Mesothelial cell of epicardium (in vitro differentiated cells): ENCODE measurements at regions not wholly inside any gene's neighbourhood (a gene's known extent, or its start where the extent isn't known, plus 50 kb on each side); places are given as distances from the start of the nearest gene placed in this dataset.
"Not testable (repeated sequence)": the region's sequence is repeated elsewhere in the genome, so short reads cannot be mapped to it uniquely, and the experiment has no call there.

Source experiments
- DNase-seq, 2 experiments: peaks; one replicate each; pipeline ENCODE4 v3.0.0; 2021; ENCODE audit warnings: low spot score in 2 of 2; ENCODE audit not compliant: unreplicated experiment in 2 of 2
- H3K27ac Mint-ChIP-seq: 2 replicates; pipeline ENCODE4 v1.8.0; 2021; ENCODE audit warnings: mixed read lengths
- H3K27me3 Mint-ChIP-seq: 2 replicates; pipeline ENCODE4 v1.8.0; 2021; ENCODE audit warnings: low read depth, mixed read lengths
- H3K36me3 Mint-ChIP-seq: 2 replicates; pipeline ENCODE4 v1.8.0; 2021; ENCODE audit warnings: mixed read lengths
- H3K4me1 Mint-ChIP-seq: 2 replicates; pipeline ENCODE4 v1.8.0; 2021; ENCODE audit warnings: mixed read lengths
- H3K4me3 Mint-ChIP-seq: 2 replicates; pipeline ENCODE4 v1.8.0; 2021; ENCODE audit warnings: mild to moderate bottlenecking, moderate library complexity, mixed read lengths
- H3K9me3 Mint-ChIP-seq: 2 replicates; pipeline ENCODE4 v1.8.0; 2021; ENCODE audit warnings: mixed read lengths
- TF ChIP-seq, protein P1 (sequence below): fragments of 200-600 bp; sonication (generic); IDR thresholded peaks from one replicate; pipeline ENCODE4 v1.5.0; 2021; ENCODE audit warnings: antibody characterized with exemption; ENCODE audit not compliant: unreplicated experiment

DNA sequence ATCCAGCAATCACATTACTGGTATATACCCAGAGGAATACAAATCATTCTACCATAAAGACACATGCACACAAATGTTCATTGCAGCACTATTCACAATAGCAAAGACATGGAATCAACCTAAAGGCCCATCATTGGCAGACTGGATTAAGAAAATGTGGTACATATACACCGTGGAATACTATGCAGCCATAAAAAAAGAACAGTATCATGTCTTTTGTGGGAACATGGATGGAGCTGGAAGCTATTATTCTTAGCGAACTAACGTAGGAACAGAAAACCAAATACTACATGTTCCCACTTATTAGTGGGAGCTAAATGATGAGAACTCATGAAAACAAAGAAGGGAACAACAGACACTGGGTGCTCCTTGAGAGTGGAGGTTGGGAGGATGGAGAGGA lies 60.9 kb downstream of the PGRMC1 start:
- H3K27me3 Mint-ChIP-seq, H3K4me3 Mint-ChIP-seq, H3K27ac Mint-ChIP-seq, H3K4me1 Mint-ChIP-seq, DNase-seq, H3K36me3 Mint-ChIP-seq: not testable (repeated sequence)
- peaks cover 42% of the 10 kb centered on the region for H3K9me3 Mint-ChIP-seq

DNA sequence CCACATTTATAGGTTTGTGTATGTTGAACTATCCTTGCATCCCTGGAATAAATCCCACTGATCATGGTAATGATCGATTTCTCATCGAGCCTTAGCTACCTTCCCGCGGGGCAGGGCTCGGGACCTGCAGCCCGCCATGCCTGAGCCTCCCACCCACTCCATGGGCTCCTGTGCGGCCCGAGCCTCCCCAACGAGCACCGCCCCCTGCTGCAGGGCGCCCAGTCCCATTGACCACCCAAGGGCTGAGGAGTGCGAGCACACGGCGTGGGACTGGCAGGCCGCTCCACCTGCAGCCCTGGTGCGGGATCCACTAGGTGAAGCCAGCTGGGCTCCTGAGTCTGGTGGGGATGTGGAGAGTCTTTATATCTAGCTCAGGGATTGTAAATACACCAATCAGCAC lies 63.7 kb downstream of the PGRMC1 start:
- H3K27me3 Mint-ChIP-seq, DNase-seq, H3K27ac Mint-ChIP-seq, H3K4me3 Mint-ChIP-seq, H3K4me1 Mint-ChIP-seq, H3K36me3 Mint-ChIP-seq: not testable (repeated sequence)
- H3K9me3 Mint-ChIP-seq, result peaks cover 44% of the 10 kb centered on the region

DNA sequence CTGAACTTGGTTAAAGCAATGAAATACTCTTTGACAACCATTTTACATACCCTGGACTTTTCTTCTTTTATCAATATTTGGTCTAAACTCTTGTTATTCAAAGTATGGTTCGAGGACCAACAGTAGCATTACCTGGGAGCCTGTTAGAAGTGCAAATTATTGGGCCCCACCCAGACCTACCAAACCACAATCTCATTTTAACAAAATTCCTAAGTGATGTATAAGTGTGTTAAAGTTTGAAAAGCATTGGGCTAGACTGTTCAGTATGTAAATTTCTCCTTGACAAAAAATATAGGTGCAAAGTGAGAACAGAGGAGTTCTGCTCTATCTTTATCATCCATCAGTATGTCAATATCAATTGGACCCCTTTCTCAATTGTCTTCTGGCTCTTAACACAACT lies 67.1 kb downstream of the PGRMC1 start:
- TF ChIP-seq, protein P1, sequence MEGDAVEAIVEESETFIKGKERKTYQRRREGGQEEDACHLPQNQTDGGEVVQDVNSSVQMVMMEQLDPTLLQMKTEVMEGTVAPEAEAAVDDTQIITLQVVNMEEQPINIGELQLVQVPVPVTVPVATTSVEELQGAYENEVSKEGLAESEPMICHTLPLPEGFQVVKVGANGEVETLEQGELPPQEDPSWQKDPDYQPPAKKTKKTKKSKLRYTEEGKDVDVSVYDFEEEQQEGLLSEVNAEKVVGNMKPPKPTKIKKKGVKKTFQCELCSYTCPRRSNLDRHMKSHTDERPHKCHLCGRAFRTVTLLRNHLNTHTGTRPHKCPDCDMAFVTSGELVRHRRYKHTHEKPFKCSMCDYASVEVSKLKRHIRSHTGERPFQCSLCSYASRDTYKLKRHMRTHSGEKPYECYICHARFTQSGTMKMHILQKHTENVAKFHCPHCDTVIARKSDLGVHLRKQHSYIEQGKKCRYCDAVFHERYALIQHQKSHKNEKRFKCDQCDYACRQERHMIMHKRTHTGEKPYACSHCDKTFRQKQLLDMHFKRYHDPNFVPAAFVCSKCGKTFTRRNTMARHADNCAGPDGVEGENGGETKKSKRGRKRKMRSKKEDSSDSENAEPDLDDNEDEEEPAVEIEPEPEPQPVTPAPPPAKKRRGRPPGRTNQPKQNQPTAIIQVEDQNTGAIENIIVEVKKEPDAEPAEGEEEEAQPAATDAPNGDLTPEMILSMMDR, result no peak

DNA sequence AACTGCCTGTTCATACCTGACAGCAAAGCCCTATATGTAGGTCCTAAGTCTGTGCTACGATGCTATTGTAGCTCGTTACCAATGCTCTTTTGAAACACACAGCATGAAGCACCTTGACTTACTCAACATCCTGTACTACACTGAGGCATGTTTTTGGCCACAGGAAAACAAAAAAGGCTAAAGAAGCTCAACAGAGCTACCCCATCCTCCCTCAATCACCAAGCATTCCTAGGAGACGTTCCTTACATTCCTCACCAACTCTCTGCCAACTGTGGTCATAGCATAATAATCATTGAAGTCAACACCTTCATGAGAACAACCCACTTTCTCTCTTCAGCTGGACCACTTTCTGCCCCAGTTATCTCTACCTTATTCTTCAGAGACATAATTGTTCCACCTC lies 73.7 kb upstream of the SLC25A43 start:
- H3K27ac Mint-ChIP-seq, result no peak overlapping the region
- H3K4me3 Mint-ChIP-seq, result no peak overlapping the region
- peaks cover 58% of the 10 kb centered on the region for H3K9me3 Mint-ChIP-seq
- no peaks in the 10 kb centered on the region for H3K36me3 Mint-ChIP-seq
- no peaks in the 10 kb centered on the region for H3K4me1 Mint-ChIP-seq
- no peak for DNase-seq
- TF ChIP-seq, protein P1, result no peak
- no peaks in the 10 kb centered on the region for H3K27me3 Mint-ChIP-seq

More for the DNA sequence above, 67.1 kb downstream of the PGRMC1 start:
- no peak for DNase-seq
- Mint-ChIP-seq H3K4me3 (no peak overlapping the region), H3K4me1 (peaks cover 2% of the 10 kb centered on the region), H3K36me3 (no peaks in the 10 kb centered on the region), H3K27me3 (no peaks in the 10 kb centered on the region), H3K27ac (no peak overlapping the region), H3K9me3 (peaks cover 24% of the 10 kb centered on the region)

DNA sequence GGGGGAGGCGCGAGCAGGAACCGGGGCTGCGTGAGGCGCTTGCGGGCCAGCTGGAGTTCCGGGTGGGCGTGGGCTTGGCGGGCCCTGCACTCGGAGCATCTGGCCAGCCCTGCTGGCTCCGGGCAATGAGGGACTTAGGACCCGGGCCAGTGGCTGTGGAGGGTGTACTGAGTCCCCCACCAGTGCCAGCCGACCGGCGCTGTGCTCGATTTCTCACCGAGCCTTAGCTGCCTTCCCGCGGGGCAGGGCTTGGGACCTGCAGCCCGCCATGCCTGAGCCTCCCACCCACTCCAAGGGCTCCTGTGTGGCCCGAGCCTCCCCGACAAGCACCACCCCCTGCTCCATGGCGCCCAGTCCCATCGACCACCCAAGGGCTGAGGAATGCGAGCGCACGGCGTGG lies 67.3 kb upstream of the SLC25A43 start:
- H3K4me3 Mint-ChIP-seq, DNase-seq, H3K4me1 Mint-ChIP-seq, H3K36me3 Mint-ChIP-seq, H3K27ac Mint-ChIP-seq, H3K27me3 Mint-ChIP-seq: not testable (repeated sequence)
- peaks cover 40% of the 10 kb centered on the region for H3K9me3 Mint-ChIP-seq

DNA sequence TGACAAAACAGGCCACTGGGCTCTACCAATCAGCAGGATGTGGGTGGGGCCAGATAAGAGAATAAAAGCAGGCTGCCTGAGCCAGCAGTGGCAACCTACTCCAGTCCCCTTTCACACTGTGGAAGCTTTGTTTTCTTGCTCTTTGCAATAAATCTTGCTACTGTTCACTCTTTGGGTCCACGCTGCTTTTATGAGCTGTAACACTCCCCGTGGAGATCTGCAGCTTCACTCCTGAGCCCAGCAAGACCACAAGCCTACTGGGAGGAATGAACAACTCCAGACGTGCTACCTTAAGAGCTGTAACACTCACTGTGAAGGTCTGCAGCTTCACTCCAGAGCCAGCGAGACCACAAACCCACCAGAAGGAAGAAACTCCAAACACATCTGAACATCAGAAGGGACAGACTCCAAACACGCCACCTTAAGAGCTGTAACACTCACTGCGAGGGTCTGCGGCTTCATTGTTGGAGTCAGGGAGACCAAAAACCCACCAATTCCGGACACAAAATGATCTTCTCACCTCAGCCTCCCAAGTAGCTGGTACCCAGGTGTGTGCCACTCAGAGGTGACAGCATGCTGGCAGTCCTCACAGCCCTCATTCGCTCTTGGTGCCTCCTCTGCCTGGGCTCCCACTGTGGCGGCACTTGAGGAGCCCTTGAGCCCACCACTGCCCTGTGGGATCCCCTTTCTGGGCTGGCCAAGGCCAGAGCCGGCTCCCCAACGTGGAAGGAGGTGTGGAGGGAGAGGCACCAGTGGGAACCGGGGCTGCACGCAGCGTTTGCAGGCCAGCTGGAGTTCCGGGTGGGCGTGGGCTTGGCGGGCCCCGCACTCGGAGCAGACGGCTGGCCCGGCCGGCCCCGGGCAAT lies 66.0 kb upstream of the SLC25A43 start:
- not testable (repeated sequence) for H3K27ac Mint-ChIP-seq, H3K36me3 Mint-ChIP-seq, DNase-seq, H3K4me3 Mint-ChIP-seq, H3K4me1 Mint-ChIP-seq, H3K27me3 Mint-ChIP-seq
- H3K9me3 Mint-ChIP-seq, result peaks cover 37% of the 10 kb centered on the region

DNA sequence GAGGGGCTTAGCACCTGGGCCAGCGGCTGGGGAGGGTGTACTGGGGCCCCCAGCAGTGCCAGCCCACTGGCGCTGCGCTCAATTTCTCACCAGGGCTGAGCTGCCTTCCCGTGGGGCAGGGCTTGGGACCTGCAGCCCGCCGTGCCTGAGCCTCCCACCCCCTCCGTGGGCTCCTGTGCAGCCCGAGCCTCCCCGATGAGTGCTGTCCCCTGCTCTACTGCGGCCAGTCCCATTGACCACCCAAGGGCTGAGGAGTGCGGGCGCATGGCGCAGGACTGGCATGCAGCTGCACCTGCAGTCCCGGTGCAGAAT lies 65.5 kb upstream of the SLC25A43 start:
- H3K36me3 Mint-ChIP-seq, H3K4me3 Mint-ChIP-seq, DNase-seq, H3K4me1 Mint-ChIP-seq, H3K27ac Mint-ChIP-seq, H3K27me3 Mint-ChIP-seq: not testable (repeated sequence)
- H3K9me3 Mint-ChIP-seq, result peaks cover 35% of the 10 kb centered on the region

DNA sequence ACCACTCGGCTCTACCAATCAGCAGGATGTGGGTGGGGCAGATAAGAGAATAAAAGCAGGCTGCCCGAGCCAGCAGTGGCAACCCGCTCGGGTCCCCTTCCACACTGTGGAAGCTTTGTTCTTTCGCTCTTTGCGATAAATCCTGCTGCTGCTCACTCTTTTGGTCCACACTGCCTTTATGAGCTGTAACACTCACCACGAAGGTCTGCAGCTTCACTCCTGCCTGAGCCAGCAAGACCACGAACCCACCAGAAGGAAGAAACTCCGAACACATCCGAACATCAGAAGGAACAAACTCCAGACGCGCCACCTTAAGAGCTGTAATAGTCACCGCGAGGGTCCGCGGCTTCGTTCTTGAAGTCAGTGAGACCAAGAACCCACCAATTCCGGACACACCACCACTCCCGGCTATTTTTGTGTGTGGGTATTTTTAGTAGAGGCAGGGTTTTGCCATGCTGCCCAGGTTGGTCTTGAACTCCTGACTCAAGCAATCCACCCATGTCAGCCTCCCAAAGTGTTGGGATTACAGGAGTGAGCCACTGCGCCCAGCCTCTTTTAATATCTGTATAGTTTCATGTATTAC lies 64.6 kb upstream of the SLC25A43 start:
- not testable (repeated sequence) for DNase-seq, H3K36me3 Mint-ChIP-seq, H3K27ac Mint-ChIP-seq, H3K27me3 Mint-ChIP-seq, H3K4me3 Mint-ChIP-seq, H3K4me1 Mint-ChIP-seq
- H3K9me3 Mint-ChIP-seq, result peaks cover 34% of the 10 kb centered on the region

DNA sequence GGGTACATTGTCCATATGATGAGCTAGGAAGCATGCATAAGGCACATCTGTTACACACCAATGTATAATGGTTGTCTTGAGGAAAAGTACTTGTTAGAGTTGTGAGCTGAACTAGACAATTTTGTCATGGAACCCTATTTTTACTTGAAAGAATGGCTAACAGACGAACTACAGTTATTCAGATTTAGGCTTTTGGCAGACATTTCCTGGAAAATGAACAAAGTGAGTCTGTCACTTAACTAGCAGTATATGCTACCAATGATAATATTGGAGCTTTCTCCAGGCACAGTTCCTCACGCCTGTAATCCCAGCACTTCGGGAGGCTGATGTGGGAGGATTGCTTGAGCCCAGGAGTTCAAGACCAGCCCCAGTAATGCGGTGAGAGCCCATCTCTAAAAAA lies 61.9 kb upstream of the SLC25A43 start:
- H3K27ac Mint-ChIP-seq, result no peak overlapping the region
- H3K36me3 Mint-ChIP-seq, result no peaks in the 10 kb centered on the region
- H3K4me3 Mint-ChIP-seq, result no peak overlapping the region
- H3K9me3 Mint-ChIP-seq, result peaks cover 24% of the 10 kb centered on the region
- TF ChIP-seq, protein P1, result no peak
- no peaks in the 10 kb centered on the region for H3K27me3 Mint-ChIP-seq
- H3K4me1 Mint-ChIP-seq, result no peaks in the 10 kb centered on the region
- no peak for DNase-seq
